Activated CD8-positive, alpha-beta memory T cell treated with anti-CD3 and anti-CD28 coated beads, Interleukin-2, amount 50 U/mL, for 24 hours (primary cell): ENCODE measurements at regions not wholly inside any gene's neighbourhood (a gene's known extent, or its start where the extent isn't known, plus 50 kb on each side); places are given as distances from the start of the nearest gene placed in this dataset.

Source experiments
- DNase-seq: peaks from one replicate; pipeline ENCODE4 v3.0.0-alpha.2; 2020; ENCODE audit errors: extremely low read depth

DNA sequence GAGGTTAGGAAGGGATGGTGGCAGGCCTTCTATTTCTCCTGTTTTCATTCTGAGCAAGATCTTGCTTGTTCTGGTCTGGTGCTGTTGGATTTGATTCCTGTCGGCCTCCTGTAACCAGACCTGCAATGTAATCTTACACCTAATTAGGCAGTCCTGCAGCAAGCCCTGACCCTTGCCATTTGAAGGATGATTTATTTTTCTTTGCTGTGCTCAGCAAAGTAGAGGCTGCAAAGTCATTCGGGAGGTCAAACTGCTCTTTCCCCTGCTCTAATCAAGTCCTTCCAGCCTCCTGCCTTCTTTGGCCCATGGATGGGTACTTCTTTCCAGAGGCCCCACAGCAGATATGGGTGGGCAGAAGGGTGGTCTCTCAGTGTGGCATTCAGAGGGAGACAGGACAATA lies 417.7 kb upstream of the USP24 start:
- no peak for DNase-seq

DNA sequence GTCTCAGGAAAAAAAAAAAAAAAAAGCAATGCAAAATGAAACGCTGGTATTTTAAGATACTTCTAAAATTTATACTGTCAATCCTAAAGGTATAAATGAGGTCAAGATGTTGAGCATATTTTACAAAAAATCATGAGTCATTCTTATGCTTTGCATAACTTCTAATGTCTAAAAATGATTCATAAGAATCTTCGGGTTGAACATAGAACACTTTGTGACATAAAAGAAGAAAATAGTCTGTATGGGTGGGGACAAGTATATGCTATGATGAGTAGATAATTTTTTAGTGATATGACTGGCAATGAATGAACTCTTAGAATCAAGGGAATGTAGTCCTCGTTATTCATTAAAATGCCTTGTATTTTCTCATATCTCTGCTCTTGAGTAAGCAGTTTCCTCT lies 416.9 kb upstream of the USP24 start:
- DNase-seq, result no peak

- no peak for DNase-seq
Observed at GRCh38 chr1:55631509-55631908, 416.3 kb upstream of the USP24 start.

- DNase-seq, result no peak
Observed at GRCh38 chr1:55626326-55626725, 411.2 kb upstream of the USP24 start.

- no peak for DNase-seq
Observed at GRCh38 chr1:55624766-55625165, 409.6 kb upstream of the USP24 start.

DNA sequence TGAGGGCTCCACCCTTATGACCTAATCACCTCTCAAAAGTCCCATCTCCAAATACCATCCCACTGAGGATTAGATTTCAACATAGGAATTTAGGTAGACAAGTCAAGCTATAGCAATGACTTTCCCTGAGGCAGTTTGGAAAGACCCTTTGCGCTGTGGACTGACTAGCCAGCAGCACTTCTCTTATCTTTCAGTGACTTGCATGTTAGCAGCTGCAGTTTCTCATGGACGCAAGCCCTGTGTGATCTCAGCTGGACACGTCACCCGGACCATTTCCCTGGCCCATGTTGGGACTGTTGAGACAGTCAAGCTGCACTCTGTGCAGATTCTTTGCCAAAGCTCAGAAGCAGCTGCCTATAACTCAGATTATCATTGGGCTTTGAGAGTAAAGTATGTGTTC lies 408.1 kb upstream of the USP24 start:
- DNase-seq, result no peak

- DNase-seq, result no peak
Observed at GRCh38 chr1:55622074-55622473, 406.9 kb upstream of the USP24 start.

DNA sequence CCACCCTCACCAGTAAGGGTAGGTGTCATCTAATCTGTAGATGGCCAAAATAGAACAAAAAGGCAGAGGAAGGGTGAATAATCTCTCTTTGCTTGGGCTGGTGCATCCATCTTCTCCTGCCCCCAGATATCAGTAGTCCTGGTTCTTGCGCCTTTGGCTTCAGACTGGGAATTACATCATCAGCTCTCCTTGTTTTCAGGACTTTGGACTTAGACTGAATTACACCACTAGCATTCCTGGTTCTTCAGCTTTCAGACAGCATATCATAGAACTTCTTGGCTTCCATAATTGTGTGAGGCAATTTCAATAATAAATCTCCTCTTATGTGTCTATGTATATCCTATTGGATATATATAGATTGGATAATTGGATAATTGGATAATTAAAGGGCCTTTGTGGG lies 403.0 kb upstream of the USP24 start:
- DNase-seq, result no peak

- DNase-seq, result no peak
Observed at GRCh38 chr1:55617288-55617982, 402.3 kb upstream of the USP24 start.

GRCh38 chr1:55612988-55613387 lies 397.8 kb upstream of the USP24 start:
- no peak for DNase-seq

DNA sequence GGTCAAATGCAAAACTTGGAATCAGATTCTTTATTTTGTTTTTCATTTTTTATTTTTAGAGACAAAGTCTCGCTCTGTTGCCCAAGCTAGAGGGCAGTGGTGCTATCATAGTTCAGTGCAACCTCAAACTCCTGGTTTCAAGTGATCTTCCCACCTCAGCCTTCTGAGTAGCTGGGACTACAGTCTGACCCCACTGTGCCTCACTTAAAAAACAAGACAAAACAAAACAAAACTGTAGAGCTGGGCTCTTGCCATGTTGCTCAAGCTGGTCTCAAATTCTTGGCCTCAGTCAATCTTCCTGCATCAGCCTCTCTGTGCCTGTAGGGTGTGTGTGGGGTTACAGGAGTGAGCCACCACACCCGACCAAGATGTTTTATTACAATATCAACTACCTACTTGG lies 396.0 kb upstream of the USP24 start:
- no peak for DNase-seq

GRCh38 chr1:55610203-55610602 lies 395.0 kb upstream of the USP24 start:
- DNase-seq, result no peak

DNA sequence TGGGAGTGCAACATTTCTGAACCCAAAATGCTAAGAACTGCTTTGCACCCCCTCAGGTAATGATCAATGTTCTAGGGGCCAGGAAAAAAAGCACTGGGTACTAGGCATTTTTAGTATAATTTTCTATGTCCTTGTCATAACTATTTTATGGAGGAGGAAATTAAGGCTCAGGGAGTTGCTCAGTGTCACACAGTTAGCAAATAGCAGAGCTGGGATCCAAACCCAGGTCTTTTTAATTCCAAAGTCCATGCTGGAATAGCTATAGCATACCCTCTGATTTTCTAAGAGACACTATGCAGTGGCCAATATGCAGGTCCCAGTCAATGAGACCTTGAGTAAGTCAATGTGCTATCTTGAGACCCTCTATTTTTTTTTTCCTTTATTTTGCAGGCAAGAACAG lies 394.5 kb upstream of the USP24 start:
- no peak for DNase-seq

GRCh38 chr1:55605155-55605554 lies 390.0 kb upstream of the USP24 start:
- DNase-seq, result no peak

GRCh38 chr1:55604749-55605148 lies 389.6 kb upstream of the USP24 start:
- DNase-seq, result no peak

GRCh38 chr1:55604179-55604578 lies 389.0 kb upstream of the USP24 start:
- DNase-seq, result no peak

DNA sequence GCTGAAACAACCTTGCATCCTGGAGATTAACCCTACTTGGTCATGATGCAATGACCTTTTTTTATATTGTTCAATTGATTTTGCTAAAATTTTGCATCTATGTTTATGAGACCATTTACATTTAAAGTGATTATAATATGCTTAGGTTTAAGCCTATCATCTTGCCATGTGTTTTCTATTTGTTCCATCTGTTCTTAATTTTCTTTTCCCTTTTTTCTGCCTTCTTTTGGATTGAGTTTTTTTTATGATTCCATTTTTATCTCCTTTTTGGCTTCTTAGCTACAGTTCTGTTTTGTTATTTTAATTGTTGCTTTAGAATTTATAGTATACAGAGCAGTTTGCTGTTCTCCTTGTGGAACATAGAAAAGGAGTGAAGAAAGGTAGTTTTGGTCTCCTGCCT lies 385.1 kb upstream of the USP24 start:
- no peak for DNase-seq

DNA sequence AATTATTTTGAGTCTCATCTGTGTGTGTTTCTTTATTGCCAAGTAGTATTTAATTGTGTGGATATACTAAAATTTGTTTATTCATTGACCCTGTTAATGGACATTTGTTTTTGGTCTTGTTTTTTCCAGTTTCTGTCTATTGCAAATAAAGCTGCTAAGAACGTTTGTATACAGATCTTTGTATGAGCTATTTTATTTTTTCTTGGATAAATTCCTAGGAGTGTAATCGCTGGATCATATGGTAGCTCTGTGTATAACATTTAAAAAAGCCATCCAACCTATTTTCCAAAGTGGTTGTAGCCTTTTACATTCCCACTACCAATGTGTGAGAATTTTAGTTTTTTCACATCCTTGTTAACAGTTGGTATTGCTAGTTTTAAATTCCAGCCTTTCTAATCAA lies 382.7 kb upstream of the USP24 start:
- DNase-seq, result no peak

DNA sequence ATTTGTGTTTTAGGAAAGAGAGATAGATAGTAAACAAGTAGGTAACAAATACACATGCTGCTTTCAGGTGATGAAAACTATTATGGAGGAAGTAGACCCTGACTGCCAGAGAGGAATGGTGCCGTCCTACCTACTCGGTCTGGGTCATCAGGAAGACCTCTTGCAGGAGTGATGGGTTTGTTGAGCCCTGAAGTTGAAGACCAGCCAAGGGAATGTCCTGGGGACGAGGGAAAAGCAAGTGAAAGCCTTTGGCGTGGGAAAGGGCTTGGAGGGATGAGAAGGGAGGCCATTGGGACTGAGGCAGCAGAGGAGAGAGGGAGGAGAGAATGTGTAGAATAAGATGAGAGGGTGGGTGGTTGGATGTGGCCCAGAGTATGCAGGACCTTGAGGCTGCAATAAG lies 379.5 kb upstream of the USP24 start:
- no peak for DNase-seq

- no peak for DNase-seq
Observed at GRCh38 chr1:55593298-55593697, 378.1 kb upstream of the USP24 start.

DNA sequence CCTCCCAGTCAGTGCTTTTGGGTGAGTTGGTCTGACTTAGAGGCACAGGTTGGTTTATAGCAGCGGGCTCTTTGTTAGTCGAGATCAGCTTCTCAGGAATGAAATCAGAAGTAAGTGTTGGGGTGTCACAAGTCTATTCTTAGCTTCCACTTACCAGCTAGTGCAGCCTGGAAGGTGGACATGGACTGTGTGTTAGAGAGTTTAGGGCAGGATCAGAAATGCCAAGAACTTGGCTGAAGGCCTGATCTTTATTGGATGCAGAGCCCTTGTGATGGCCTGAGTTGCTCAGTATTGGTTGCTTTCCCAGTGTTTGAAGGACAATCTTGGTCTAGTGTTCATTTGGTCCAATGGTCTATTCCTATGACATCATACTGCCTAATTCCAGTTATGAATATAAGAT lies 377.0 kb upstream of the USP24 start:
- no peak for DNase-seq

- DNase-seq, result no peak
Observed at GRCh38 chr1:55589671-55590297, 374.6 kb upstream of the USP24 start.

- no peak for DNase-seq
Observed at GRCh38 chr1:55588309-55588708, 373.1 kb upstream of the USP24 start.

DNA sequence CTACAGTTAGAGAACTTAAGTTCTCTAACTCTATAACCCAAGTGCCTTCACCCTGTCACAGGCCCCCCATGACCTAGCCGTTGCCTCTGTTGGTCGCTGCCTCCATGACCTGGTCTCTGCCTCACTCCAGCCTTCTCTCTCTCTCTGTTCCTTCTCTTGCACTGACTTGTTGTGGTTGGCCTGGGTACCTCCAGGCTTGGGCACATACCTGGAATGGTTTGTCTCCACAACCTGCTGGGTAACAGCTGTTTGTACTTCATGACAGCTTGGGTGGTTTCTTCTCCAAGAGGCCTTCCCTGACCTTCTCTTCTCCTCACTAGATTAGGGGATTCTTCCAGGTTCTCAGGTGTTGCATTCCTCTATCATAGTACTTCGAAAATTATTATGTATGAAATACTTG lies 371.6 kb upstream of the USP24 start:
- DNase-seq, result no peak
